ENCODE measurements at regions not wholly inside any gene's neighbourhood (a gene's known extent, or its start where the extent isn't known, plus 50 kb on each side); places are given as distances from the start of the nearest gene placed in this dataset.

- TF ChIP-seq CTCF (IDR thresholded peaks at IDR 0.05), result no peak
- no peak for TF ChIP-seq POLR2AphosphoS5 (IDR thresholded peaks at IDR 0.05)
- TF ChIP-seq POLR2A (IDR thresholded peaks at IDR 0.05), result no peak
- no peak for TF ChIP-seq EP300 (IDR thresholded peaks at IDR 0.05)
Observed at GRCh38 chr5:126108470-126108869, 314.7 kb upstream of the GRAMD2B start.

Data from suprapubic skin (tissue), 4 donors.